K562 (cell line): ENCODE measurements at regions not wholly inside any gene's neighbourhood (a gene's known extent, or its start where the extent isn't known, plus 50 kb on each side); places are given as distances from the start of the nearest gene placed in this dataset.

Experiments used
- ATAC-seq: fragments of 200-7000 bp; cut with Tn5 transposase; 3 replicates; pipeline ENCODE4 v1.9.1; 2020; ENCODE audit warnings: moderate library complexity
- BruUV-seq: library from RNA; stranded (reverse); fragments of 400-500 nt; replicated peaks from 2 replicates; lab custom pipeline; 2021; lab: Mats Ljungman, UMichigan
- CTCF ChIA-PET: fragments of 300-600 bp; formaldehyde crosslinking; extraction: SDS; loops from one replicate; lab custom pipeline; 2021; ENCODE audit warnings: low intra/inter-chr PET ratio; lab: Yijun Ruan, JAX
- POLR2A ChIA-PET: fragments of 300-600, 350-650 bp; sonication (Branson Sonifier 250); formaldehyde crosslinking; extraction: SDS; loops from one replicate; lab custom pipeline; 2021; ENCODE audit warnings: antibody characterized with exemption, inconsistent platforms; lab: Yijun Ruan, JAX
- DNase-seq, 4 experiments: peaks; one replicate each; pipeline versions ENCODE4 v3.0.0 to v3.0.0-alpha.2; 2011 to 2018; ENCODE audit warnings: low spot score in 3 of 4, mixed read lengths in 3 of 4; ENCODE audit errors: extremely low read depth in 1 of 4
- FAIRE-seq: peaks from 2 replicates; lab custom pipeline; 2011; peaks lifted over from hg19 to GRCh38; lab: Jason Lieb, UNC
- H2AFZ ChIP-seq: 2 replicates; pipeline ENCODE4 v1.6.0; 2011; ENCODE audit warnings: low read depth, low read length, control low read depth, inconsistent platforms
- H3K27ac ChIP-seq: fragments of 200-600 bp; 3 replicates; pipeline ENCODE4 v1.8.0; 2011; ENCODE audit warnings: low read depth, mild to moderate bottlenecking, control low read depth, inconsistent platforms, low read length, moderate library complexity, mixed read lengths; ENCODE audit errors: extremely low read depth
- H3K27me3 ChIP-seq, 2 experiments: fragments of 300-600 bp in 1 of 2; 2 replicates in 1 of 2; 3 replicates in 1 of 2; pipeline versions ENCODE4 v1.6.0 to v1.8.0; 2011; ENCODE audit warnings: inconsistent platforms in 2 of 2, low read length in 2 of 2, mild to moderate bottlenecking in 1 of 2, mixed read lengths in 1 of 2, moderate library complexity in 1 of 2; ENCODE audit not compliant: control insufficient read depth in 2 of 2, insufficient read depth in 2 of 2
- H3K36me3 ChIP-seq: fragments of 300-600 bp; 3 replicates; pipeline ENCODE4 v1.8.0; 2011; ENCODE audit warnings: mild to moderate bottlenecking, low read length, inconsistent platforms; ENCODE audit not compliant: control insufficient read depth, insufficient read depth
- H3K4me1 ChIP-seq, 2 experiments: fragments of 200-600 bp in 1 of 2; replicated peaks in 1 of 2; 2 replicates in 1 of 2; 3 replicates in 1 of 2; pipeline versions ENCODE4 v1.5.1 to v1.8.0; 2011; ENCODE audit warnings: inconsistent platforms in 2 of 2, low read length in 2 of 2, mild to moderate bottlenecking in 1 of 2, mixed read lengths in 1 of 2, moderate library complexity in 1 of 2; ENCODE audit not compliant: control insufficient read depth in 2 of 2, insufficient read depth in 2 of 2
- H3K4me2 ChIP-seq: 2 replicates; pipeline ENCODE4 v1.6.1; 2011; ENCODE audit warnings: low read length, control low read depth, inconsistent platforms, mixed read lengths; ENCODE audit not compliant: insufficient read depth
- H3K4me3 ChIP-seq: fragments of 200-600 bp; sonication (generic), shearing (Covaris generic); 2 replicates; pipeline ENCODE4 v1.5.1; 2016; ENCODE audit warnings: control low read depth, inconsistent platforms
- H3K79me2 ChIP-seq: fragments of 200-600 bp; 3 replicates; pipeline ENCODE4 v1.8.0; 2011; ENCODE audit warnings: low read length, inconsistent platforms; ENCODE audit not compliant: control insufficient read depth, insufficient read depth
- H3K9ac ChIP-seq, 2 experiments: 2 replicates each; pipeline versions ENCODE4 v1.6.0 to v1.6.1; 2011; ENCODE audit warnings: low read depth in 2 of 2, low read length in 2 of 2, control low read depth in 1 of 2, inconsistent platforms in 1 of 2, mild to moderate bottlenecking in 1 of 2, mixed read lengths in 1 of 2; ENCODE audit not compliant: insufficient read depth in 1 of 2
- H3K9me1 ChIP-seq: one replicate; pipeline ENCODE4 v1.6.0; 2011; ENCODE audit warnings: inconsistent platforms, mild to moderate bottlenecking, low read length, moderate library complexity; ENCODE audit not compliant: control insufficient read depth, insufficient read depth
- H3K9me3 ChIP-seq: replicated peaks from 2 replicates; pipeline ENCODE4 v1.5.1; 2011; ENCODE audit warnings: low read depth, low read length, inconsistent platforms; ENCODE audit not compliant: control insufficient read depth, insufficient read depth
- H4K20me1 ChIP-seq: replicated peaks from 2 replicates; pipeline ENCODE4 v1.6.1; 2011; ENCODE audit warnings: low read length, inconsistent platforms, mixed read lengths; ENCODE audit not compliant: control insufficient read depth, insufficient read depth
- CBX2 ChIP-seq: fragments of 200-600 bp; sonication (generic); IDR thresholded peaks from one replicate; pipeline ENCODE4 v1.6.1; 2012; ENCODE audit warnings: mild to moderate bottlenecking, low read length, inconsistent platforms; ENCODE audit not compliant: insufficient read depth, poor library complexity, severe bottlenecking
- CTCFL ChIP-seq: IDR thresholded peaks from 2 replicates; pipeline ENCODE4 v1.6.1; 2011; ENCODE audit warnings: borderline replicate concordance, low read depth, mild to moderate bottlenecking, moderate library complexity, low read length; ENCODE audit not compliant: insufficient read depth, poor library complexity, severe bottlenecking
- HDAC1 ChIP-seq, 2 experiments: fragments of 450-650 bp; IDR thresholded peaks; 2 replicates each; pipeline ENCODE4 v1.6.1; 2016 to 2017; ENCODE audit warnings: inconsistent platforms in 1 of 2, mild to moderate bottlenecking in 1 of 2, moderate library complexity in 1 of 2
- KDM1A ChIP-seq, 2 experiments: fragments of 450-650 bp; IDR thresholded peaks; 2 replicates each; pipeline ENCODE4 v1.6.1; 2016; ENCODE audit warnings: mild to moderate bottlenecking in 2 of 2
- MCM7 ChIP-seq, 2 experiments: fragments of 450-650 bp; IDR thresholded peaks; 2 replicates each; pipeline ENCODE4 v1.6.1; 2016 to 2018
- MEIS2 ChIP-seq: fragments of 450-650 bp; IDR thresholded peaks from 2 replicates; pipeline ENCODE4 v1.6.1; 2014; ENCODE audit warnings: mild to moderate bottlenecking; ENCODE audit not compliant: partially characterized antibody
- MLX ChIP-seq, 2 experiments: fragments of 450-650 bp in 1 of 2; sonication (generic) in 1 of 2; formaldehyde crosslinking; conservative IDR thresholded peaks; 2 replicates each; pipeline versions ENCODE4 v1.4.0 to v1.8.1; 2020 to 2022; ENCODE audit warnings: mild to moderate bottlenecking in 1 of 2, missing genetic modification reagents in 1 of 2
- MTA2 ChIP-seq: fragments of 450-650 bp; IDR thresholded peaks from 2 replicates; pipeline ENCODE4 v1.6.1; 2016; ENCODE audit warnings: low read depth
- PML ChIP-seq: IDR thresholded peaks from 2 replicates; pipeline ENCODE4 v1.6.1; 2012; ENCODE audit warnings: low read length, inconsistent platforms
- PPARD ChIP-seq: fragments of 250-450 bp; sonication (Bioruptor Pico); IDR thresholded peaks from 2 replicates; pipeline ENCODE4 v1.8.0; 2022; ENCODE audit warnings: inconsistent platforms, mild to moderate bottlenecking, moderate library complexity
- SMARCA5 ChIP-seq: fragments of 450-650 bp; IDR thresholded peaks from 2 replicates; pipeline ENCODE4 v1.6.1; 2016
- SRSF7 ChIP-seq: fragments of 200-400 bp; formaldehyde crosslinking; optimal IDR thresholded peaks from 2 replicates; pipeline ENCODE3; 2017; ENCODE audit warnings: mild to moderate bottlenecking, low read depth, low read length
- ZNF639 ChIP-seq, 2 experiments: fragments of 200-800 bp in 1 of 2; sonication (Bioruptor generic) in 1 of 2; sonication (generic) in 1 of 2; formaldehyde crosslinking in 1 of 2; IDR thresholded peaks in 1 of 2; conservative IDR thresholded peaks in 1 of 2; 2 replicates each; pipeline versions ENCODE4 v1.5.0 to v1.6.1; 2016 to 2020; ENCODE audit warnings: missing compliant biosample characterization in 1 of 2, missing genetic modification characterization in 1 of 2, missing genetic modification reagents in 1 of 2
- ZNF75A ChIP-seq: fragments of 450-650 bp; formaldehyde crosslinking; IDR thresholded peaks from 2 replicates; pipeline ENCODE4 v1.4.0; 2020; ENCODE audit warnings: mild to moderate bottlenecking
- ZZZ3 ChIP-seq: fragments of 450-650 bp; IDR thresholded peaks from 2 replicates; pipeline ENCODE4 v1.6.1; 2016; ENCODE audit warnings: antibody characterized with exemption, mild to moderate bottlenecking, moderate library complexity
- WGBS: fragments of 100-300 bp; shearing (Covaris generic); methylation state at CpG from one replicate; pipeline ENCODE4 v1.1.6; 2016; ENCODE audit warnings: low coverage, mixed read lengths; ENCODE audit not compliant: insufficient coverage; ENCODE audit errors: missing lambda C conversion rate; 5-methylcytosine and 5-hydroxymethylcytosine counted together
- in situ Hi-C: fragments of 300-500 bp; cut with MboI; formaldehyde crosslinking; loops from 4 replicates; pipeline ENCODE4 v1.15.0; 2018; ENCODE audit warnings: inconsistent platforms, mixed read lengths
- intact Hi-C: fragments of 100-400 bp; cut with micrococcal nuclease; formaldehyde crosslinking; loops from 2 replicates; pipeline ENCODE4 v1.14.2; 2022
- TF ChIP-seq, protein P1 (sequence below): fragments of 250-450 bp; sonication (Bioruptor Pico); IDR thresholded peaks from 2 replicates; pipeline ENCODE4 v1.8.0; 2022; ENCODE audit warnings: inconsistent platforms, mild to moderate bottlenecking, moderate library complexity, borderline replicate concordance

- TF ChIP-seq CTCFL (no peak), ZZZ3 (no peak)
Observed at GRCh38 chr14:59032826-59033225, 155.6 kb upstream of the DAAM1 start (continued).

GRCh38 chr14:59036134-59036533 is 152.3 kb upstream of the DAAM1 start:
- Histone ChIP-seq H3K79me2 (no peaks in the 10 kb centered on the region), H3K4me1 (no peaks in the 10 kb centered on the region), H4K20me1 (no peaks in the 10 kb centered on the region), H3K4me2 (no peak overlapping the region), H2AFZ (no peak overlapping the region), H3K27me3 (no peaks in the 10 kb centered on the region), H3K27ac (no peak overlapping the region), H3K9me1 (no peaks in the 10 kb centered on the region), H3K4me3 (no peak overlapping the region), H3K9me3 (no peaks in the 10 kb centered on the region), H3K36me3 (no peaks in the 10 kb centered on the region), H3K9ac (no peak overlapping the region)
- in situ Hi-C loops (no loop called here), intact Hi-C loops (no loop called here)
- POLR2A ChIA-PET = no interaction called here
- CTCF ChIA-PET = no interaction called here
- WGBS = 0% methylated on average over 2 of the region's 2 CpGs
- DNase-seq = no peak
- BruUV-seq = no TSS peak
- FAIRE-seq = no peak
- ATAC-seq = no peak
- TF ChIP-seq MEIS2 = no peak
- TF ChIP-seq PML = no peak
- TF ChIP-seq PPARD (CRISPR knock-in tag) = no peak
- no peak for TF ChIP-seq MCM7 (IDR thresholded peaks at IDR 0.05)
- no peak for TF ChIP-seq MTA2
- no peak for TF ChIP-seq KDM1A (IDR thresholded peaks at IDR 0.05)
- TF ChIP-seq, protein P1, sequence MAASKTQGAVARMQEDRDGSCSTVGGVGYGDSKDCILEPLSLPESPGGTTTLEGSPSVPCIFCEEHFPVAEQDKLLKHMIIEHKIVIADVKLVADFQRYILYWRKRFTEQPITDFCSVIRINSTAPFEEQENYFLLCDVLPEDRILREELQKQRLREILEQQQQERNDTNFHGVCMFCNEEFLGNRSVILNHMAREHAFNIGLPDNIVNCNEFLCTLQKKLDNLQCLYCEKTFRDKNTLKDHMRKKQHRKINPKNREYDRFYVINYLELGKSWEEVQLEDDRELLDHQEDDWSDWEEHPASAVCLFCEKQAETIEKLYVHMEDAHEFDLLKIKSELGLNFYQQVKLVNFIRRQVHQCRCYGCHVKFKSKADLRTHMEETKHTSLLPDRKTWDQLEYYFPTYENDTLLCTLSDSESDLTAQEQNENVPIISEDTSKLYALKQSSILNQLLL = no peak
- no peak for TF ChIP-seq ZNF75A (CRISPR knock-in tag)
- TF ChIP-seq SRSF7 = no peak
- TF ChIP-seq HDAC1 (IDR thresholded peaks at IDR 0.05) = no peak
- no peak for TF ChIP-seq MLX (CRISPR knock-in tag; conservative IDR thresholded peaks at IDR 0.05)
- no peak for TF ChIP-seq CBX2
- no peak for TF ChIP-seq SMARCA5
- no peak for TF ChIP-seq ZNF639 (CRISPR knock-in tag; conservative IDR thresholded peaks at IDR 0.05 in 1 of 2, IDR thresholded peaks at IDR 0.05 in 1 of 2)
